ENCODE measurements at regions not wholly inside any gene's neighbourhood (a gene's known extent, or its start where the extent isn't known, plus 50 kb on each side); places are given as distances from the start of the nearest gene placed in this dataset.
"Not testable (repeated sequence)": the region's sequence is repeated elsewhere in the genome, so short reads cannot be mapped to it uniquely, and the experiment has no call there.

DNA sequence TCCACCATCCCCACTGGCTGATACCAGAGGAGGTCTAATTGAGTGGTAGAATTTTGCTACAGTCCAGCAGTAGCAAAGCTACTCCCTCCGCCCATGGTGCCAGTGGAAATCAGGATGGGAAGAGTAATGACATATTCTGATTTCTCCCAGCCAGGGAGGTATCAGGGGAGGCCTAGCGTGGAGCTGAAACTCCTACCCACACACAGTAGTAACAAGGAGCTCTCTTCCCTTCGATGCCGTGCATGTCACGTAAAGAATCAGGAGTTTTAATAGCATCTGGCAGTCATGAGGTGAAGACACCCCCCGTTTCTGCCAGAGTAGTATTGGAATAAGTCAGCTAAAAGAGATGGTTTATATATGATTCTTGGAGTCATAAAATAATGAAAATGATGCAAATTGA lies 786.8 kb upstream of the DDX18 start:
- Histone ChIP-seq H3K27ac (ENCODE audit: low read length) (no peak overlapping the region), H3K36me3 (ENCODE audit: insufficient read depth, low read depth, low read length) (no peaks in the 10 kb centered on the region), H3K9ac (ENCODE audit: low read depth, low read length) (no peak overlapping the region), H3K27me3 (ENCODE audit: insufficient read depth, low read length) (no peaks in the 10 kb centered on the region), H3K9me3 (ENCODE audit: insufficient read depth, low read depth, low read length) (no peaks in the 10 kb centered on the region), H3K4me3 (ENCODE audit: low read length) (no peak overlapping the region), H3K4me1 (ENCODE audit: insufficient read depth, low read length) (no peaks in the 10 kb centered on the region)

GRCh38 chr2:117028708-117029107 lies 785.8 kb upstream of the DDX18 start:
- not testable (repeated sequence) for H3K27ac ChIP-seq (ENCODE audit: low read length); H3K27me3 ChIP-seq (ENCODE audit: insufficient read depth, low read length); H3K9ac ChIP-seq (ENCODE audit: low read depth, low read length); H3K4me1 ChIP-seq (ENCODE audit: insufficient read depth, low read length); H3K36me3 ChIP-seq (ENCODE audit: insufficient read depth, low read depth, low read length); H3K4me3 ChIP-seq (ENCODE audit: low read length); H3K9me3 ChIP-seq (ENCODE audit: insufficient read depth, low read depth, low read length)

DNA sequence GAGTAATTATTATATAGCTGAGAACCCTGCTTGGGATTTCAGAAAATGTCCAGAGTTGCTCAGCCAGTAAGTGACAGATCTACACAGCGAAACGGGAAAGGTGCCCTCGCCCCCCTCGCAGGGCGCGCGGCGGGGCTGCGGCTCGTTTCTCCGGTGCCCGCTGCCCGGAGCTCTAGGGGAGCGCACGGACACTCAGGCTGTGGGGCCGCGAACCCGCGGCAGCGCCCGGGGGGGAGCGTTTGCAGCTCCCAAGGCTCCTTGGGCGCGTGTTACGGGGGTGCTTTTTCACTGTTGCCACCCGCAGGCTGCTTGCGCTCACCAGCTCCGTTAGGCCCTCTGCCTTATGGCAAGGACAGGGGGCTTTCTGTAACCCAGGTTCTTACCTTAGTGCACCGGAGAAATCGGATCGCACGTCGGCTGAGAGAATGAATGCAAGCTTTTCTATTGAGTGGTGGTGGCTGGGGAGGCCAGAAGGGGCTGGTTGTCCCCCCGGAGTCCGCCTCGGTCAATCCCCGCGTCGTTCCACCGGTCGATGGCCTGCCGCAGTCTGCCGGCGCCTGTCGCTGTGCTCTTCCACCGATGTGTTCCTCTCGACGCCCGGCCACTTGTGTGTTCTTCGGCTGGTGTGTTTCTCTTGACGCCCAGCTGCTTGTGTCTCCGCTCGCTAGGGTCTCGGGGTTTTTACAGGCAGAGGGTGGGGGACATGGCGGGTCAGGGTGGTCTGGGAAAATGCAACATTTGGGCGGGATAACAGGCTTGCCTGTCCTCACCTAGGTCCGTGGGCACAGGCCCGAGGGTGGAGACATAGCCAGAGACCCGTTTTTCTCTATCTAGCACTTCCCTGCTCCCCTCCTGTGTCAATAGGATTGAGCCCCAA lies 758.8 kb upstream of the DDX18 start:
- no peak overlapping the region for H3K9ac ChIP-seq (ENCODE audit: low read depth, low read length)
- H3K4me1 ChIP-seq (ENCODE audit: insufficient read depth, low read length): no peaks in the 10 kb centered on the region
- no peak overlapping the region for H3K4me3 ChIP-seq (ENCODE audit: low read length)
- no peaks in the 10 kb centered on the region for H3K36me3 ChIP-seq (ENCODE audit: insufficient read depth, low read depth, low read length)
- H3K27ac ChIP-seq (ENCODE audit: low read length): no peak overlapping the region
- no peaks in the 10 kb centered on the region for H3K9me3 ChIP-seq (ENCODE audit: insufficient read depth, low read depth, low read length)
- no peaks in the 10 kb centered on the region for H3K27me3 ChIP-seq (ENCODE audit: insufficient read depth, low read length)

GRCh38 chr2:117056376-117056748 lies 758.1 kb upstream of the DDX18 start:
- Histone ChIP-seq H3K4me1 (ENCODE audit: insufficient read depth, low read length) (no peaks in the 10 kb centered on the region), H3K27me3 (ENCODE audit: insufficient read depth, low read length) (no peaks in the 10 kb centered on the region), H3K4me3 (ENCODE audit: low read length) (no peak overlapping the region), H3K9me3 (ENCODE audit: insufficient read depth, low read depth, low read length) (no peaks in the 10 kb centered on the region), H3K9ac (ENCODE audit: low read depth, low read length) (no peak overlapping the region), H3K36me3 (ENCODE audit: insufficient read depth, low read depth, low read length) (no peaks in the 10 kb centered on the region), H3K27ac (ENCODE audit: low read length) (no peak overlapping the region)

DNA sequence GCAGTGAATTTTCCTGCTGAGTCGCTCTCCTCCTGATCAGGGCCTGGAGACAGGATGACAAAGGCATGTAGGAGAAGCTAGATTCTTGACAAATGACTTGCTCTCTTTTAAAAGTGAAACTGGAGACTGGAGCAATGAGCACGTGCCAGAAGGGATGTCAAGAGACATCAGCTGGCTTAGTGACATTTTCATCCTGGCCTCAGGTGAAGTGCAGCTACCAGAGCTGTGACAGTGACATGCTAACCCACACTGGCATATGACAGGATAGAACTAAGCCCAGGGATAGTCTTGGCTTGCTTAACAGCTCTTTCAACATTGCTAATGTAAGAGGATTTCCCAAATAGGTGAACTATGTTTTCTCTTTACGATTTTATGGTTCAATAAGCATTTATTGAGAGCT lies 757.5 kb upstream of the DDX18 start:
- H3K27me3 ChIP-seq (ENCODE audit: insufficient read depth, low read length): no peaks in the 10 kb centered on the region
- no peaks in the 10 kb centered on the region for H3K36me3 ChIP-seq (ENCODE audit: insufficient read depth, low read depth, low read length)

GRCh38 chr2:117058366-117058765 lies 756.1 kb upstream of the DDX18 start:
- H3K9ac ChIP-seq (ENCODE audit: low read depth, low read length): no peak overlapping the region
- no peak overlapping the region for H3K4me3 ChIP-seq (ENCODE audit: low read length)
- no peaks in the 10 kb centered on the region for H3K9me3 ChIP-seq (ENCODE audit: insufficient read depth, low read depth, low read length)
- H3K36me3 ChIP-seq (ENCODE audit: insufficient read depth, low read depth, low read length): no peaks in the 10 kb centered on the region
- no peak overlapping the region for H3K27ac ChIP-seq (ENCODE audit: low read length)
- H3K4me1 ChIP-seq (ENCODE audit: insufficient read depth, low read length): no peaks in the 10 kb centered on the region
- no peaks in the 10 kb centered on the region for H3K27me3 ChIP-seq (ENCODE audit: insufficient read depth, low read length)

More for the DNA sequence above, 757.5 kb upstream of the DDX18 start:
- Histone ChIP-seq H3K4me1 (ENCODE audit: insufficient read depth, low read length) (no peaks in the 10 kb centered on the region), H3K9ac (ENCODE audit: low read depth, low read length) (no peak overlapping the region), H3K27ac (ENCODE audit: low read length) (no peak overlapping the region), H3K4me3 (ENCODE audit: low read length) (no peak overlapping the region), H3K9me3 (ENCODE audit: insufficient read depth, low read depth, low read length) (no peaks in the 10 kb centered on the region)

GRCh38 chr2:117064021-117064420 lies 750.5 kb upstream of the DDX18 start:
- Histone ChIP-seq H3K27me3 (ENCODE audit: insufficient read depth, low read length) (no peaks in the 10 kb centered on the region; the same call in 1 of the 2 replicates), H3K27ac (ENCODE audit: low read length) (no peak overlapping the region), H3K9me3 (ENCODE audit: insufficient read depth, low read depth, low read length) (no peaks in the 10 kb centered on the region), H3K4me1 (ENCODE audit: insufficient read depth, low read length) (no peaks in the 10 kb centered on the region), H3K9ac (ENCODE audit: low read depth, low read length) (no peak overlapping the region), H3K4me3 (ENCODE audit: low read length) (no peak overlapping the region), H3K36me3 (ENCODE audit: insufficient read depth, low read depth, low read length) (no peaks in the 10 kb centered on the region)

GRCh38 chr2:117065912-117066311 lies 748.6 kb upstream of the DDX18 start:
- Histone ChIP-seq H3K27me3 (ENCODE audit: insufficient read depth, low read length) (no peaks in the 10 kb centered on the region; the same call in 1 of the 2 replicates), H3K4me3 (ENCODE audit: low read length) (no peak overlapping the region), H3K9ac (ENCODE audit: low read depth, low read length) (no peak overlapping the region), H3K27ac (ENCODE audit: low read length) (no peak overlapping the region), H3K9me3 (ENCODE audit: insufficient read depth, low read depth, low read length) (peaks cover 4% of the 10 kb centered on the region; the same call in 1 of the 2 replicates), H3K36me3 (ENCODE audit: insufficient read depth, low read depth, low read length) (no peaks in the 10 kb centered on the region), H3K4me1 (ENCODE audit: insufficient read depth, low read length) (no peaks in the 10 kb centered on the region)

DNA sequence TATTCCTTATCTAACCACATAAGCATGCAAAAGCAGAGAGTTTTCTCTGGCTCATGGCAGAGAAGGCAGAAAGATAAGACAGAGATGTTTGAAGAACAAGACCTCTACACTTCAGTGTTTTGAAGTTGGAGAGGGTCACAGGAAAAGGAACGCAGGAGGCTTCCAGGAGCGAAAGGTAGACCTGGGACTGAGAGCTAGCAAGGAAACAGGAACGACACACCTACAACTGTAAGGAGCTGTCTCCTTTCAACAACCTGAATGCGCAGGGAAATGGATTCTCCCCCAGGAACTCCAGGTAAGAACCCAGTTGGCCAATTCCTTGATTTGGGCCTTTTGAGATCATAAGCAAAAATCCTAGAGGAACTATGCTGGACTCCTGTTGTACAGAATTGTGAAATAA lies 746.6 kb upstream of the DDX18 start:
- Histone ChIP-seq H3K9me3 (ENCODE audit: insufficient read depth, low read depth, low read length) (peaks cover 15% of the 10 kb centered on the region; the same call in 1 of the 2 replicates), H3K36me3 (ENCODE audit: insufficient read depth, low read depth, low read length) (no peaks in the 10 kb centered on the region), H3K27ac (ENCODE audit: low read length) (no peak overlapping the region), H3K4me3 (ENCODE audit: low read length) (no peak overlapping the region), H3K27me3 (ENCODE audit: insufficient read depth, low read length) (no peaks in the 10 kb centered on the region; the same call in 1 of the 2 replicates), H3K4me1 (ENCODE audit: insufficient read depth, low read length) (no peaks in the 10 kb centered on the region), H3K9ac (ENCODE audit: low read depth, low read length) (no peak overlapping the region)

DNA sequence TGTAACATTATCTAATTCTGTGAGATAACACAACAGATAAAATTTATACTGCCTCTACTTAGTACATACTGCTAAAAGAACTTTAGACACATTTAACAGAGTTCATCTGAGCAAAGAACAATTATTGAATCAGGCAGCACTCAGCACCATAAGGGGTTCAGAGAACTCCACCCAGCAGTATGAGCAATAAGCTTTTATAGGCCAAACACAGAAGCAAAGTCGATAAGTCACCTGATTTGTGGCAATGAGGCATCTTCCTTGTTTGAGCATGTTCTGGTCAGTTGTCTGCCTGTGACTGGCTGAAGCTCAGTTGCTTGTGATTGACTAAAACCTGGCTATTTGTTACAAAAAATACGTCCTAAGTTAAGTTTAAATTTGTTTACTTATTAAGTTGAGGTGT lies 746.1 kb upstream of the DDX18 start:
- Histone ChIP-seq H3K27ac (ENCODE audit: low read length) (no peak overlapping the region), H3K4me3 (ENCODE audit: low read length) (no peak overlapping the region), H3K27me3 (ENCODE audit: insufficient read depth, low read length) (no peaks in the 10 kb centered on the region; the same call in 1 of the 2 replicates), H3K9me3 (ENCODE audit: insufficient read depth, low read depth, low read length) (peaks cover 15% of the 10 kb centered on the region; the same call in 1 of the 2 replicates), H3K4me1 (ENCODE audit: insufficient read depth, low read length) (no peaks in the 10 kb centered on the region), H3K9ac (ENCODE audit: low read depth, low read length) (no peak overlapping the region), H3K36me3 (ENCODE audit: insufficient read depth, low read depth, low read length) (no peaks in the 10 kb centered on the region)

- no peaks in the 10 kb centered on the region for H3K4me1 ChIP-seq (ENCODE audit: insufficient read depth, low read length)
- no peak overlapping the region for H3K4me3 ChIP-seq (ENCODE audit: low read length)
- H3K9ac ChIP-seq (ENCODE audit: low read depth, low read length): no peak overlapping the region
Measured at GRCh38 chr2:117071556-117072102, 742.9 kb upstream of the DDX18 start.

DNA sequence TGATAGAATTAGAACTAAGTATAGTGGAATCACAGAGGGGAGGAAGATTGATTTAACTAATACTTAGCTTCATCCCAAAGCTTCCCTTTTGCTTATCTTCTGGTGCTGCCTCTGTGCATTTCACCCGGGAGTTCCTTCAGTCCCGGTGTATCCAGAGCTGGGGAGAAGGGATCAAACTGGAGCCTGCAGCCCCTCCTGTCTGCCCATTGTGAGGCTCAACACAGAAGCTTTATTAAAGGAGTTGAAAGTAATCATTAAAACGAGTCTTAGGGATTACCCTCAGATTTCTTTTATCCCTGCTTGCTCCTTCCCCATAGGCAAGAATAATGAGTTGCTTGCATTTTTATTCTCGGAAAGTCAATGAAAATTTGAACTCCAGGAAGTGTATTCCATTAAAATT lies 739.7 kb upstream of the DDX18 start:
- peaks cover 15% of the 10 kb centered on the region; the same call in 1 of the 2 replicates for H3K9me3 ChIP-seq (ENCODE audit: insufficient read depth, low read depth, low read length)
- no peak overlapping the region for H3K4me3 ChIP-seq (ENCODE audit: low read length)
- no peak overlapping the region for H3K9ac ChIP-seq (ENCODE audit: low read depth, low read length)
- H3K36me3 ChIP-seq (ENCODE audit: insufficient read depth, low read depth, low read length): no peaks in the 10 kb centered on the region
- no peaks in the 10 kb centered on the region for H3K27me3 ChIP-seq (ENCODE audit: insufficient read depth, low read length)
- no peaks in the 10 kb centered on the region for H3K4me1 ChIP-seq (ENCODE audit: insufficient read depth, low read length)
- H3K27ac ChIP-seq (ENCODE audit: low read length): no peak overlapping the region

More at GRCh38 chr2:117071556-117072102, 742.9 kb upstream of the DDX18 start:
- Histone ChIP-seq H3K9me3 (ENCODE audit: insufficient read depth, low read depth, low read length) (peaks cover 15% of the 10 kb centered on the region; the same call in 1 of the 2 replicates), H3K36me3 (ENCODE audit: insufficient read depth, low read depth, low read length) (no peaks in the 10 kb centered on the region), H3K27me3 (ENCODE audit: insufficient read depth, low read length) (no peaks in the 10 kb centered on the region; the same call in 1 of the 2 replicates), H3K27ac (ENCODE audit: low read length) (no peak overlapping the region)

Measured in iPS-20b (cell line).